HL-60 (cell line): ENCODE measurements at regions not wholly inside any gene's neighbourhood (a gene's known extent, or its start where the extent isn't known, plus 50 kb on each side); places are given as distances from the start of the nearest gene placed in this dataset.

Source experiments
- DNase-seq, 2 experiments: peaks; one replicate each; pipeline ENCODE4 v3.0.0-alpha.2; 2010 to 2020; ENCODE audit warnings: low read depth in 1 of 2, low spot score in 1 of 2
- H3K27ac ChIP-seq: fragments of 250-450 bp; sonication (Bioruptor Pico); replicated peaks from 2 replicates; pipeline ENCODE4 v1.5.1; 2020; ENCODE audit warnings: mild to moderate bottlenecking, moderate library complexity
- H3K27me3 ChIP-seq: fragments of 250-450 bp; sonication (Bioruptor Pico); 2 replicates; pipeline ENCODE4 v1.5.1; 2021; ENCODE audit warnings: mild to moderate bottlenecking, moderate library complexity; ENCODE audit not compliant: insufficient read depth, poor library complexity, severe bottlenecking
- H3K4me3 ChIP-seq: replicated peaks from 2 replicates; pipeline ENCODE4 v1.5.1; 2011; ENCODE audit warnings: mild to moderate bottlenecking, control low read depth, low read length; ENCODE audit not compliant: insufficient read depth
- CTCF ChIP-seq: IDR thresholded peaks from one replicate; pipeline ENCODE4 v1.5.1; 2011; ENCODE audit warnings: low read length, control low read depth, inconsistent platforms; ENCODE audit not compliant: insufficient read depth
- GABPA ChIP-seq: IDR thresholded peaks from 2 replicates; pipeline ENCODE4 v1.6.1; 2012; ENCODE audit warnings: low read depth
- POLR2AphosphoS5 ChIP-seq: IDR thresholded peaks from 2 replicates; pipeline ENCODE4 v1.6.1; 2012; ENCODE audit warnings: low read depth
- REST ChIP-seq: IDR thresholded peaks from 2 replicates; pipeline ENCODE4 v1.6.1; 2012; ENCODE audit warnings: low read depth; ENCODE audit not compliant: insufficient replicate concordance
- SPI1 ChIP-seq: IDR thresholded peaks from 2 replicates; pipeline ENCODE4 v1.6.1; 2012; ENCODE audit warnings: low read depth, mild to moderate bottlenecking, borderline replicate concordance

- DNase-seq, result no peak
- Histone ChIP-seq H3K27ac (no peak overlapping the region), H3K4me3 (no peak overlapping the region), H3K27me3 (no peaks in the 10 kb centered on the region)
- TF ChIP-seq REST (no peak), CTCF (no peak), POLR2AphosphoS5 (no peak), GABPA (no peak), SPI1 (no peak)
Measured at GRCh38 chr5:63341442-63341841, 620.8 kb downstream of the HTR1A start.

GRCh38 chr5:63323926-63324325, 638.3 kb downstream of the HTR1A start:
- no peak for DNase-seq
- TF ChIP-seq GABPA (no peak), CTCF (no peak), SPI1 (no peak), POLR2AphosphoS5 (no peak), REST (no peak)
- Histone ChIP-seq H3K4me3 (no peak overlapping the region), H3K27me3 (no peaks in the 10 kb centered on the region), H3K27ac (no peak overlapping the region)

GRCh38 chr5:63314551-63314950, 647.7 kb downstream of the HTR1A start:
- no peak for TF ChIP-seq SPI1
- TF ChIP-seq REST, result no peak
- TF ChIP-seq POLR2AphosphoS5, result no peak
- no peak for TF ChIP-seq GABPA
- TF ChIP-seq CTCF, result no peak
- H3K27ac ChIP-seq, result no peak overlapping the region
- no peaks in the 10 kb centered on the region for H3K27me3 ChIP-seq
- no peak overlapping the region for H3K4me3 ChIP-seq
- no peak for DNase-seq
